CD4-positive, alpha-beta T cell (primary cell): ENCODE measurements at regions not wholly inside any gene's neighbourhood (a gene's known extent, or its start where the extent isn't known, plus 50 kb on each side); places are given as distances from the start of the nearest gene placed in this dataset.

Experiments used
- ATAC-seq: fragments of 200-7000 bp; cut with Tn5 transposase; one replicate; pipeline ENCODE4 v1.10.0; 2022; ENCODE audit warnings: mild to moderate bottlenecking; ENCODE audit not compliant: poor library complexity
- CTCF ChIA-PET: fragments of 350-600 bp; sonication (Branson Sonifier 250); formaldehyde crosslinking; loops from one replicate; lab custom pipeline; 2021; ENCODE audit warnings: antibody characterized with exemption, inconsistent platforms; lab: Charles Lee
- POLR2A ChIA-PET: fragments of 350-600 bp; sonication (Branson Sonifier 250); formaldehyde crosslinking; loops from one replicate; lab custom pipeline; 2021; ENCODE audit warnings: antibody characterized with exemption, inconsistent platforms; lab: Charles Lee
- DNase-seq, 14 experiments: peaks; one replicate each; pipeline ENCODE4 v3.0.0-alpha.2; 2013 to 2020; ENCODE audit warnings: mixed read lengths in 2 of 14
- H3K27ac ChIP-seq, 2 donors: one replicate each; pipeline versions ENCODE4 v1.5.1 to v1.7.0; 2013; ENCODE audit warnings: low read length in 2 of 2, low read depth in 1 of 2, mild to moderate bottlenecking in 1 of 2
- H3K27me3 ChIP-seq, 2 experiments: 1 replicate in 1 of 2; 2 replicates in 1 of 2; pipeline versions ENCODE4 v1.6.1 to v1.7.0; 2013; ENCODE audit warnings: low read length in 2 of 2, control low read depth in 1 of 2, mild to moderate bottlenecking in 1 of 2, moderate library complexity in 1 of 2; ENCODE audit not compliant: insufficient read depth in 2 of 2, control insufficient read depth in 1 of 2
- H3K36me3 ChIP-seq: one replicate; pipeline ENCODE4 v1.6.1; 2013; ENCODE audit warnings: low read length, control low read depth; ENCODE audit not compliant: insufficient read depth
- H3K4me1 ChIP-seq: one replicate; pipeline ENCODE4 v1.6.1; 2013; ENCODE audit warnings: low read length, control low read depth; ENCODE audit not compliant: insufficient read depth
- H3K4me3 ChIP-seq: one replicate; pipeline ENCODE4 v1.5.1; 2013; ENCODE audit warnings: mild to moderate bottlenecking, low read length, moderate library complexity
- H3K9me3 ChIP-seq, 2 experiments: 1 replicate in 1 of 2; 2 replicates in 1 of 2; pipeline versions ENCODE4 v1.6.1 to v1.7.0; 2013; ENCODE audit warnings: low read length in 2 of 2, mild to moderate bottlenecking in 2 of 2, control low read depth in 1 of 2, moderate library complexity in 1 of 2; ENCODE audit not compliant: control insufficient read depth in 1 of 2, insufficient read depth in 1 of 2
- H3K27ac Mint-ChIP-seq: one replicate; pipeline ENCODE4 v1.8.0; 2020; ENCODE audit warnings: mixed read lengths
- H3K27me3 Mint-ChIP-seq: one replicate; pipeline ENCODE4 v1.8.0; 2021; ENCODE audit warnings: mixed read lengths
- H3K36me3 Mint-ChIP-seq: one replicate; pipeline ENCODE4 v1.8.0; 2021; ENCODE audit warnings: low read depth, mixed read lengths
- H3K4me1 Mint-ChIP-seq: one replicate; pipeline ENCODE4 v1.8.0; 2021; ENCODE audit warnings: low read depth, mixed read lengths
- H3K4me3 Mint-ChIP-seq: one replicate; pipeline ENCODE4 v1.8.0; 2020; ENCODE audit warnings: mild to moderate bottlenecking, mixed read lengths
- H3K9me3 Mint-ChIP-seq: one replicate; pipeline ENCODE4 v1.8.0; 2020; ENCODE audit warnings: mixed read lengths
- intact Hi-C, 2 experiments: fragments of 100-400 bp; cut with DNase I in 1 of 2; cut with micrococcal nuclease in 1 of 2; formaldehyde crosslinking; loops; one replicate each; pipeline versions ENCODE4 v1.15.1 to v1.9.0; 2023 to 2025; cut with DNase I, micrococcal nuclease
- TF ChIP-seq, protein P1 (sequence below): fragments of 200-600 bp; IDR thresholded peaks from one replicate; pipeline ENCODE4 v1.8.0; 2022; ENCODE audit warnings: antibody characterized with exemption, mild to moderate bottlenecking

DNA sequence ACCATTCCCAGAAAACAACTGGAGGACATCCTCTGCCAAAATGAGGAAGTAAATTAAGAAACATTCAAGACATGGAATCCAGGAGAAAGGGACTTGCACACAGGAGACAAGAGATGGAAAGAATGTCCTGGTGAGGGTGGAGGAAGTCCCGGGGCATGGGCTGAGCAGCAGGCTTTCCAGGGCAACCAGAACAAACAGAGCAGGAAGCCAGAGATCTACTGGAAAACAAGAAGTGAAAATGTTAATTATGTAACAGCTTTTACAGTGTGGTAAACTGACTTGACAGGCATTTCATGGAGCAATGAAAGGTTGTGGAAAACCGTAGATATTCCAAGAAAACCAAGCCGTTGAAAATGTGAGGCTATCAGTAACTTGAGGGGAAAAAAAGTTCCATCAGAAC lies 55.2 kb upstream of the ZNF746 start:
- Histone ChIP-seq H3K9me3 (no peaks in the 10 kb centered on the region), H3K27ac (no peak overlapping the region), H3K4me1 (no peaks in the 10 kb centered on the region), H3K27me3 (no peaks in the 10 kb centered on the region), H3K4me3 (no peak overlapping the region), H3K36me3 (peaks cover 68% of the 10 kb centered on the region)
- no peak overlapping the region for H3K27ac Mint-ChIP-seq
- ChIA-PET POLR2A (no interaction called here), CTCF (no interaction called here)
- TF ChIP-seq, protein P1, sequence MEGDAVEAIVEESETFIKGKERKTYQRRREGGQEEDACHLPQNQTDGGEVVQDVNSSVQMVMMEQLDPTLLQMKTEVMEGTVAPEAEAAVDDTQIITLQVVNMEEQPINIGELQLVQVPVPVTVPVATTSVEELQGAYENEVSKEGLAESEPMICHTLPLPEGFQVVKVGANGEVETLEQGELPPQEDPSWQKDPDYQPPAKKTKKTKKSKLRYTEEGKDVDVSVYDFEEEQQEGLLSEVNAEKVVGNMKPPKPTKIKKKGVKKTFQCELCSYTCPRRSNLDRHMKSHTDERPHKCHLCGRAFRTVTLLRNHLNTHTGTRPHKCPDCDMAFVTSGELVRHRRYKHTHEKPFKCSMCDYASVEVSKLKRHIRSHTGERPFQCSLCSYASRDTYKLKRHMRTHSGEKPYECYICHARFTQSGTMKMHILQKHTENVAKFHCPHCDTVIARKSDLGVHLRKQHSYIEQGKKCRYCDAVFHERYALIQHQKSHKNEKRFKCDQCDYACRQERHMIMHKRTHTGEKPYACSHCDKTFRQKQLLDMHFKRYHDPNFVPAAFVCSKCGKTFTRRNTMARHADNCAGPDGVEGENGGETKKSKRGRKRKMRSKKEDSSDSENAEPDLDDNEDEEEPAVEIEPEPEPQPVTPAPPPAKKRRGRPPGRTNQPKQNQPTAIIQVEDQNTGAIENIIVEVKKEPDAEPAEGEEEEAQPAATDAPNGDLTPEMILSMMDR: no peak
- peaks cover 77% of the 10 kb centered on the region for H3K36me3 Mint-ChIP-seq
- no peaks in the 10 kb centered on the region for H3K9me3 Mint-ChIP-seq
- DNase-seq (no peak), ATAC-seq (no peak)
- intact Hi-C loops: no loop called here
- H3K4me1 Mint-ChIP-seq: no peaks in the 10 kb centered on the region
- H3K27me3 Mint-ChIP-seq: no peaks in the 10 kb centered on the region
- no peak overlapping the region for H3K4me3 Mint-ChIP-seq
